Dedifferentiated amniotic fluid mesenchymal stem cell (primary cell): ENCODE measurements at regions not wholly inside any gene's neighbourhood (a gene's known extent, or its start where the extent isn't known, plus 50 kb on each side); places are given as distances from the start of the nearest gene placed in this dataset.

Experiments used
- DNase-seq: peaks from one replicate; pipeline ENCODE4 v3.0.0-alpha.2; 2016; ENCODE audit errors: extremely low spot score

- DNase-seq = no peak
Observed at GRCh38 chr2:4255491-4255890, 552.1 kb downstream of the DCDC2C start.

- DNase-seq = no peak
Observed at GRCh38 chr2:4256351-4256750, 553.0 kb downstream of the DCDC2C start.

DNA sequence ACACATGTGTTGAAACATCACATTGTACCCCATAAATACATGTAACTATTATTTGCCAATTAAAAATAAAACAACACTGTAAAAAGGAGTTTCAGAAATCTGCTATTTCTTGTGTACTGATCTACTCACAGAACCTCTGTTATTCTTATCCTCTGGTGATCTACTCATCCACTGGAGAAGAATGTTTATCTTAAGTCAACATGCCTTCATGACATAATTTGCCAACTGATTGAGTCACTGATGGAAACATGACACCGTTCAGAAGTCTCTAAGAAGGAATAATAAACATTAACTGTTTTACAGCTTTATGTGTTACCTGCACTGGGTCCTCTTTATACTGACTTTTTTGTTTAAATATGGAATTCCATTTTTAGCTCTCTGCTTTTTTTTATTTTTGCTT lies 555.2 kb downstream of the DCDC2C start:
- DNase-seq = no peak

GRCh38 chr2:4265936-4266335 lies 562.6 kb downstream of the DCDC2C start:
- no peak for DNase-seq

DNA sequence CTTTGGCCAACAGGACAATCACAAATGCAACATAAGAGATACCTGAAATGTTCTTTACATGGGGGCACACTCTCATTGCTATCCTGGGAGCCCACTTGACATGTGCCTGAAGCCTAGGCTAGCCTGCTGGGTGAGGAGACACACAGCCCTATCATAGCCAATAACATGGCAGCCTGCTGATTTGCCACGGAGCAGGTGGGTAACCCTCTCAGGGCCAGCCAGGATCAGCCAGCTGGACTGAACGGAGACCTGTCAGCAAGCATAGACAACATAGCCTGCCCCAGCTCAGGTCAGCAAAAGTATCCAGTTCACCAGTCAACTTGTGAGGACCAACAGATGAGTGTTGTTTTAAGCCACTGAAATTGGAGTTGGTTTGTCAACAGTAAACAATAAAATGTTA lies 566.5 kb downstream of the DCDC2C start:
- no peak for DNase-seq

- no peak for DNase-seq
Observed at GRCh38 chr2:4272261-4272858, 569.0 kb downstream of the DCDC2C start.

- DNase-seq = no peak
Observed at GRCh38 chr2:4278392-4278791, 575.0 kb downstream of the DCDC2C start.

GRCh38 chr2:4279431-4279830 lies 576.1 kb downstream of the DCDC2C start:
- DNase-seq = no peak

GRCh38 chr2:4291430-4291829 lies 588.1 kb downstream of the DCDC2C start:
- no peak for DNase-seq

- no peak for DNase-seq
Observed at GRCh38 chr2:4295680-4296079, 592.3 kb downstream of the DCDC2C start.

DNA sequence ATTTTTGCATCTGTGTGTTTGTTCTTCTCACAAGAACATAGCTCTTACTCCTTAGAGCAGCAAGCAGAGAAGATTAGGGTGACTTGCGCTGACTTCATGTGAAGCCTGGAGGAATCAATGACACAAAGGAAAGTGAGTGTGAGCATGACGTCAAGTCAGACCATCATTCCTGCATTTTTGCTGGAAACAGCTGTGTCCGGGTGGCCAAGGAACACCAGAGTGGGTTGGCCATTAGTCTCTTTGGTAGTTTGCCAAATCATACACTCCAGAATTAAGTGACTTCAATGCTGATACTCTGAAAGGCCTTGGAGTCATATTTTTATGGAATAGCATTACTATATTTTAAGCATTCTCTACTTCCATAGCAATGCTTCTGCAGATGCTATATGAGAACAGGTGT lies 597.2 kb downstream of the DCDC2C start:
- DNase-seq = no peak

DNA sequence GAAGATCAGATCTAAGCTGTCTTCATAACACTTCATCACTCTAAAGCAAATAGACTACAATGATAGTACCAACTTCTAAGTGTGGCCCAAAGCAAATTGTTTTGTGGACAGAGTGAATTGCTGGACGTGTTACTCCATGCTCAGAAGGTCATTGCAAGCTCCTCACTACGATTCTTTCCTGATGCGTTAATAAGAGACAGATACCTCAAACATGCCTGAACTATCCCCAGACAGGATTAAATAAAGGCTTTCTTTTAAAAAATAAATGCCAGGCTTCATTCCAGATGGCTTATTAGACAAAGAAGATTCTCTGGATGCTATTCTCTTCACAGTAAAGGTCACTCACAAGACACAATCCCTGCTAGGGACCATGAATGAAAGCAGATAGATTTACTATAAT lies 621.2 kb downstream of the DCDC2C start:
- no peak for DNase-seq

DNA sequence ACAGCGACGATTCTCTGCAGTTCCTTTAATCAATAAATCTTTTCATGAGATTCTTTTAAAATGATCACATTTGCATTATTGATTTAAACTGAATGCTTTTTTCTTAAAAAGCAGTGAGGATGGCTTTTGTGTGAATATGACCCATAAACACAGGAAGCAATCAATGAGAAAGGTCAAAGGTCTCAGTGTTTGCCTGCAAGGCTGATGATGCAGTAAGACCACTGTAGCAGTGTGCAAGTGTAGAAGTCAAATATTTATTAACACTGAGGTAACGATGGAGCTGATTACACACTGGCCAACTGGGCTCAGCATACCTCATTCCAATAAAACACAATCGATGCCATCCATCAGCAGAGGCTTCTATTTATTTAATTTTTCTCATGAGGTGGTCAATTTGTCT lies 633.5 kb downstream of the DCDC2C start:
- DNase-seq = no peak

DNA sequence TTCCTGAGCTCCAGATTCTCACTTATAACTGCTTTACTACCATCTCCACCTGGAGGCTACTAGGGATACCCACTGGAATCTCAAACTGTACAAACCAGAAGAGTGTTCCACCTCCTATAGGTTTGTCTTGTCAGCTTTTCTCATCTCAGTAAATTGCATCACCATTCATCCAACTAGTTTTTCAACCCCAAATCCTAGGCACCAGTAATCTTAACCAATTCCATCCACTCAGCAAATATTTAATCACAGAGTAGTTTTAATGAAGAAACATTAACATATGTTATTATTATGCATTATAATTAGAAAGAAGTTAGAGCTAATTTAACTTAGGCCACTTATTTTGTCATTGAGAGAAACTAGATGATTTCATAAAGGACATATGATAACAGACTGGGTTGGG lies 635.0 kb downstream of the DCDC2C start:
- DNase-seq = no peak

GRCh38 chr2:4340536-4340935 lies 637.2 kb downstream of the DCDC2C start:
- no peak for DNase-seq

- DNase-seq = no peak
Observed at GRCh38 chr2:4346628-4347027, 643.3 kb downstream of the DCDC2C start.

- no peak for DNase-seq
Observed at GRCh38 chr2:4353668-4354067, 650.3 kb downstream of the DCDC2C start.

DNA sequence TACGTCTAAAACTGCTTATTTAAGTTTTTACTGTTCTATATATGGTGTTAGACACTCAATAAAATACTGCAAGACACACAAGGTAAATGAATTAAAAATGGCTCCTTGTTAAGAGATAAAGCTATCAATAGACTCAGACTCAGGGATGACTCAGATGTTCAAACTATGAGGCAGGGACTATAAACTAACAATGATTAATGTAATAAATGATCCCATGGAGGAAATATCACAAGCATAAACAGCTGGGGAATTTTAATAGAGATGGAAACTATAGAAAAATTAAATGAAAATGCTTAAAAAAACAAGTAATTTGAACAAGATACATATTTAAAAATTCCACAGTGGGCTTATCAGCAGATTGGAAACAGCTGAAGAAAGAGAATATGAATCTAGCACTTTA lies 650.8 kb downstream of the DCDC2C start:
- DNase-seq = no peak

DNA sequence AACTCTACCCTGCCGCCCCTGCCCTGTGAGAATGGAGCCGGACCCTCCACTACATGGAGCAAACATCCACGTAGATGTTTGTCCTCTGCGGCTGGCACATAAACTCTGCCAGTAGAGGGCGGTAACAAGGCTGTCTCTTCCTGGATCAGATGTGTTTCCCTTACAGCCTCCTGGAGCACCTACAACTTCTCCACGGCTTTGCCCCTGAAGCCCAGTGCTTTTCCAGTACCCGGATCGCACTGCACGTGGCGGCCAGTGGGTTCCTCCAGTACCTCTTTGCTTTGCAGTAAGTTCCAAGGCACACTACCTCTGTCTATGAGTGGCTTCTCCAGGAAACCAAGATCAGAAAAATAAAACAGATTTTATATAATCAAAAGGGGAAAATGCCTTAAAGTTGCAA lies 651.3 kb downstream of the DCDC2C start:
- no peak for DNase-seq

GRCh38 chr2:4356109-4356508 lies 652.7 kb downstream of the DCDC2C start:
- DNase-seq = no peak

DNA sequence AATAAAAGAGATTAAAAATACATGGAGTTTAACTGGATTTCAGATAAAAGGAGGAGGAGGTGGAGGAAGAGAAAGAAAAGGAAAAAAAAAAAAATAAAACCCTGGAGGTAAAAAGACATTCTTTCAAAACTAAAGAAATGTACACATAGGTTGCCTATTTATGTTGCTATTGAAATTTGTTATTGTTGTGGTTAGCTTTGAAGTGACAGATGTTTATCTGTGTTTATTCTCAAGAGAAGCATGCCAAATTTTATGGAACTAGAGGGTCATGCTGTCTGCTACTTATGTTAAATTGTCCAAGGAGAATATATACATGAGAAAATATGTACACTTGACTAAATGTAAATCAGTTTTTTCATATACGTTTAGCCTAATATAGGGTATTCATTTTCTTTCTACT lies 653.2 kb downstream of the DCDC2C start:
- DNase-seq = no peak

GRCh38 chr2:4357121-4357520 lies 653.7 kb downstream of the DCDC2C start:
- no peak for DNase-seq

DNA sequence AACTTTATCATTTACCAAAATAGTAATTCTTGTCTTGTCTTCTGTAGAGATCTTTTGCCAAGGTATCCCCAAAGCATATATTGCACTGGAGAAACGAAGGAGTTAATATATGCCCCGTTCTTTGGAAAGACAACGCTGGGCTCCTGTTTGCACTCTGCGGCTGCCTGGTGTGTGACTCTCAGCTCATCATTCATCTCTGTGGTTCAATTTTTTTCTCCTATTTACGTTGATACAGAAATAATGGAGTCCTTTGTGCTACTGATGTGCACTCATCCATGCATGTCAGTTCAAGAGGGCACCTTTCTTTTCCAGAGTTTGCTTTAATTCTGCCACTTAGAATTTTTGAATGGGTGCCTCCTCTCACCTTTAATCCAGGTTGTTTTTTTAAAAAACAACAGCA lies 655.5 kb downstream of the DCDC2C start:
- no peak for DNase-seq

DNA sequence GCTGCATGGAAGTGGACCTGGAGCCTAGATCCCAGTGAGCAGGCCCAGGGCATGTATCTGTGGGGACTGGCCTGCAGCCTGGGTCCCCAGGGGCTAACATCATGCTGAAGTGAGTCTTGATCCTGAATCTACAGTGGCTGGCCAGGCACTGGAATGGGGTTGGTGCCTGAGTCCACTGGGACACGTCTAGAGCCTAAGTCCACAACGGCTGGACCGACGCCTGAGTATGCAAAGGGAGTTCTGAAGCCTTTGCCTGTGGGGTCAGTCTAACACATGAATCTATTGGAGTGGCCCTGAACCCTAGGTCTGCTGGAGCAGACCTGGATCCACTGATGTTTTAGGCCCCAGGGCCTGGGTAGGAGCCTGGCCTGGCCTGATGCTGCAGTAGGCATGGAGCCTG lies 665.5 kb downstream of the DCDC2C start:
- no peak for DNase-seq
